ENCODE measurements at regions not wholly inside any gene's neighbourhood (a gene's known extent, or its start where the extent isn't known, plus 50 kb on each side); places are given as distances from the start of the nearest gene placed in this dataset.

GRCh38 chr2:187906021-187906420, 351.8 kb upstream of the TFPI start:
- TF ChIP-seq CTCF (IDR thresholded peaks at IDR 0.05) (no peak), POLR2A (IDR thresholded peaks at IDR 0.05) (no peak)

Measured in heart left ventricle (tissue), 13 donors.